ENCODE measurements at regions not wholly inside any gene's neighbourhood (a gene's known extent, or its start where the extent isn't known, plus 50 kb on each side); places are given as distances from the start of the nearest gene placed in this dataset.
"Not testable (repeated sequence)": the region's sequence is repeated elsewhere in the genome, so short reads cannot be mapped to it uniquely, and the experiment has no call there.

GRCh38 chr10:52558090-52558489 is 214.5 kb downstream of the MBL2 start:
- no peak for DNase-seq

DNA sequence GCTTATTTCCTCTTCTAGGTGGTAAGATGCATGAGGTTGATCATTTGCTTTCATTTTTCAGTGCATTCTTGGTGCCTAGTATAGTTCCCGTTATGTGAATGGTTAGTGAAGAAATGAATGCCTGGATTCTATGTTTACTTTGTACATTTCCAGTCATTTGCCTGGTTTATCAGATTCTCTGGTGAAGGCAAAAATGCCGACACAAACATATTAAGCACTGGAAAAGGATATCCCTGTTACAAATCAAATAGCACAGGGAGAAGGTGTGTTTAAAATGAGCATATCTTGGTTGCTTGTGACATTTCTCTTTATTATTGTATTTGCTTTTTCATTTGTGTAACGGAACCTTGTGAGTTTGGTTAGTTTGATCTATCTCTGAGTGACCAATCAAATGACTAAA is 211.3 kb downstream of the MBL2 start:
- DNase-seq, result no peak

DNA sequence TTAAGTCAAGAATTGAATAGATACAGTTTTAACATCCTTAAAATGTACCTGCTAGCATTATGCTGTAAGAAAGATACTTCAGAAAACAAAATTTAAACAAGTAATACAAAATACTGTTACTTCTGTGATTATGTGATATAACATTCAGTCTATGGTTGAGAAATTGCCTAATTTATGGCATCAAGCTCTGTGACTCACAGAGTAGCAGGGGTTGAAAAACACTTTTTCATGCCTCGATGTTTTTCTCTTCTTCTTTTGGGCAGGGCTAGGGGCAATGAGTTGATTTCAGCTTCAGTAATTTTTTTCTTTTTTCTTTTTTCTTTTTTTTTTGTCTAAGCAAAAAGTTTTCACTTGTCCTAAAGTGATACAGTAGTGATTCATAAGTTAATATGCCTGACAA is 209.2 kb downstream of the MBL2 start:
- no peak for DNase-seq

DNA sequence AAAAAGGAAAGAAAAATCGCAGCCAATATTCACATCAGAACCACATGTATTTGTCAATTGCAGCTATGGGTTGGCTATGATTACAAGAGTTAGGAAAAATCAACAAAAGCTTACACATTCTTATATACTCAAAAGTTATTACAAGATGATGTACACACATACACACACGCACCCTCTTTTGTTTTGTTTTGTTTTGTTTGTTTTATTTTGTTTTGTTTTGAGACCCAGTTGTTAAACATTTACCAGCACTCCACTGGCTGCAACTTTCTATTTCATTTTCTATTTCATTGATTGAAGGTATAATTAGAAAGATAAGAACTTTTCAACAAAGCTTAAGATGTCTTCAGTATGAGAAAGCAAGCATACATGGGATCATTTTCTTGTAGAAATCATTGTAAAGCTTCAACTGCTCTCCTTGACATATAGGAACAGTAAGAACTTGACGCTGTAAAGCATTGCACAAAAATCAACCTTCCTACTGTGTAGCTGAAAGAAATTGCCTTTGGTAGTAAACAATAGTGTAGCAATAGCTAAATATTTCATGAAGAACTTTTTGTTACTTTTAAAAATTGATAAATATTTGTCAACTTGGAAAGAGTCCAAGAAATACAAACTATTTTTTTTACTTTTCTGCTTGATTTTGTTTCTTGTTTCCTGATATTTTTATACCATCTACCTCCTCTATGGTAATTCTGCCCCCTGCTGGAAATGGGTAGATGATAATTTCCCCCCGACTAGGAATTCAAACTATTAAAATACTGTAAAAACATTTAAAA is 205.9 kb downstream of the MBL2 start:
- no peak for DNase-seq

GRCh38 chr10:52567247-52567580 is 205.4 kb downstream of the MBL2 start:
- DNase-seq, result no peak

DNA sequence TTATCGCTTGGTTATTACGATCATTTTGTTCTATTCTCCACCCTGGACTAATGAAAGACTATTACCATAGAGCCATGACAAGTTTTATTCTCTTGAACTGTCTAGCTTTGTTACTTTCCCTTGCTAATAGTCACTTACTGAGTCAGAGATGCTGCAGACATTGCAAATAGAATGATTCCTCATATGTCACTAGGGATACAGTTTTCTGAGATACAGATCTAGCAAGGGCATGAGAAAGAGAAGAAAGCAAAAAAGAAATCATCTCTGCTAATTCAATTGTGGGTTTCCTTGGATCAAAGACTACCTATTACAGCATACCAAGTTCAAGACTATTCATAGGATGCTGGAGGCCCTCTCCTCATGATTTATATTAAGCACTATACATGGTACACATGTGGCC is 204.3 kb downstream of the MBL2 start:
- DNase-seq, result no peak

DNA sequence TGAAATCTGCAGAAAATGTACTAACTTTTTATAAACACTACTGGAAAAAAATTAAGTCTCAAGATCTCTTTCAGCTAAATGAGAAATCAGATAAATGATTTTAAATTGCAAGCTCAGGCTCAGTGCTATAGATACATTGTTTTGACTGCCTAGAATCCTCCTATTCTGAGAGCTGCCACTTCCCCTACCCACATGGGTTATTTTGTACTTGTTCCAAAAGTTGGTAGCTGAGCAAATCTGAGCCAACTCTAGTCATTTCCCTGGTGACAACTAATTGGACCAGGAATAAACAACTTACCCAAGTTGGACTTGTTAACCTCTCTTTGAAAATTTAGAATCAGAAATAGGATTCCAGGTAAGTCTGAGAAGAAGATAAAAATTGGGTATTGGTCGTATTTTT is 202.1 kb downstream of the MBL2 start:
- no peak for DNase-seq

- no peak for DNase-seq
Observed at GRCh38 chr10:52571018-52571417, 201.6 kb downstream of the MBL2 start.

GRCh38 chr10:52571516-52572182 is 200.9 kb downstream of the MBL2 start:
- DNase-seq, result no peak

DNA sequence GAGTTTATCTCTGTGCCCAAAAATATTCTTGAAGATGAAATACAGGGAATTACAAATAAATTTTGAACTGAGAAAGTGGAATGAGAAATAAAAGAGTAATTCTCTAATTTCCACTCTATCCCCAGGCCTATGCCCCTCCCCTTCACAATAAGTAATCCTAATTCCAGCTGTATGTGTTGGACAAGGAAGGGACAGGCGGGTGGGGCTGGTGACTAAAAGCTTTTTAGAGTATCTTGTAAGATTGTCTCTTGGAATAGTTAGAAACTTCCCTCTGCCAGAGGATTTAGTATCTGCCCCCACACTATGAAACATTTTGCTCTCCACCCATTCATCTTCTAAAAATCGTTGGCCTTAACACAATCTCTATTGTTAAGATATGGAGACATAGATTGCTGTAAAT is 199.2 kb downstream of the MBL2 start:
- no peak for DNase-seq

DNA sequence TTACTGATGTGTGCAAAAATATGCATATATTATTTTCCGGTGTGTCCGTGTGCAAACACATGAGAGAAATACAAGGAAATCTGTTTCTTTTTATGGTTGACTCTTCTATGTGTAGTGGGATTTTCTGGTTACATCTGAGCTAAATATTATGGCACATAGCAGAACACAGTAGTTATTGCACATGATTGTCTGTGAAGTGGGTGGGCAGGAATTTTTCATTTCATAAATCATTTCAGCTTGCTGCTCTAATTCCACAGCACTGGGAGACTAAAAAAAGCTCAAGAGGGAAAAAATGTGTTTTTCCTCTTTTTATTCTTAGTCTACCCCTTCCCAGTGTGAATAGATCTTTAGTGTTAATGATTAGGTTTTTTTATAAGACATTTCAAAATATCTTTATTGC is 197.9 kb downstream of the MBL2 start:
- no peak for DNase-seq

- DNase-seq, result no peak
Observed at GRCh38 chr10:52577047-52577446, 195.5 kb downstream of the MBL2 start.

GRCh38 chr10:52578871-52579405 is 193.6 kb downstream of the MBL2 start:
- no peak for DNase-seq

DNA sequence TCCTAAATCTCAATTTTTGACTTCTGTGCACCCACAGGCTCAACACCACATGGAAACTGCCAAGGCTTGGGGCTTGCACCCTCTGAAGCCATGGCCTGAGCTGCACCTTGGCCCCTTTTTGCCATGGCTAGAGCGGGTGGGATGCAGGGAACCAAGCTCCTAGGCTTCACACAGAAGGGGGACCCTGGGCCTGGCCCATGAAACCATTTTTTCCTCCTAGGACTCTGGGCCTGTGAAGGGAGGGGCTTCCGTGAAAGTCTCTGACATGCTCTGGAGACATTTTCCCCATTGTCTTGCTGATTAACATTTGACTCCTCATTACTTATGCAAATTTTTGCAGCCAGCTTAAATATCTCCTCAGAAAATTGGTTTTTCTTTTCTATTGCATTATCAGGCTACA is 190.9 kb downstream of the MBL2 start:
- not testable (repeated sequence) for DNase-seq

DNA sequence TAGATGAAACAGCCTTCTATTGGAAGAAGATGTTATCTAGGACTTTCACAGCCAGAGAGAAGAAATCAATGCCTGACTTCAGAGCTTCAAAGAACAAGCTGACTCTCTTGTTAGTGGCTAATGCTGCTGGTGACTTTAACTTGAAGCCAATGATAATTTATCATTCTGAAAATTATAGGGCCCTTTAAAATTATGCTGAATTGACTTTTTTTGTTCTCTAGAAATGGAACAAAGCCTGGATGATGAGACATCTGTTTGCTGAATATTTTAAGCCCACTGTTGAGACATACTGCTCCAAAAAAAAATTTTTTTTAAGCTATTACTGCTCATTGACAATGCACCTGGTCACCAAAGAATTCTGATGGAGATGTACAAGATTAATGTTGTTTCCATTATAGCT is 189.2 kb downstream of the MBL2 start:
- no peak for DNase-seq

DNA sequence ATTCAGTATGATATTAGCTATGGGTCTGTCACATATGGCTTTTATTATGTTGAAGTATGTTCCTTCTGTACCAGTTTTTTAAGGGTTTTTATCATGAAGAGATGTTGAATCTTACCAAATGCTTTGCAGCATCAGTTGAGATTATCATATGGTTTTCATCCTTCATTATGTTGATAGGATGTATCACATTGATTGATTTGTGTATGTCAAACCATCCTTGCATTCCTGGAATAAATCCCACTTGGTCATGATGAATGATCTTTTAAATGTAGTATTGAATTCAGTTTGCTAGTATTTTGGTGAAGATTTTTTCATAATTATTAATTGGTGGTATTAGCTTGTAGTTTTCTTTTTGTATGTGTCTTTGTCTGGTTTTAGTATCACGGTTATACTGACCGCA is 185.9 kb downstream of the MBL2 start:
- DNase-seq, result no peak

DNA sequence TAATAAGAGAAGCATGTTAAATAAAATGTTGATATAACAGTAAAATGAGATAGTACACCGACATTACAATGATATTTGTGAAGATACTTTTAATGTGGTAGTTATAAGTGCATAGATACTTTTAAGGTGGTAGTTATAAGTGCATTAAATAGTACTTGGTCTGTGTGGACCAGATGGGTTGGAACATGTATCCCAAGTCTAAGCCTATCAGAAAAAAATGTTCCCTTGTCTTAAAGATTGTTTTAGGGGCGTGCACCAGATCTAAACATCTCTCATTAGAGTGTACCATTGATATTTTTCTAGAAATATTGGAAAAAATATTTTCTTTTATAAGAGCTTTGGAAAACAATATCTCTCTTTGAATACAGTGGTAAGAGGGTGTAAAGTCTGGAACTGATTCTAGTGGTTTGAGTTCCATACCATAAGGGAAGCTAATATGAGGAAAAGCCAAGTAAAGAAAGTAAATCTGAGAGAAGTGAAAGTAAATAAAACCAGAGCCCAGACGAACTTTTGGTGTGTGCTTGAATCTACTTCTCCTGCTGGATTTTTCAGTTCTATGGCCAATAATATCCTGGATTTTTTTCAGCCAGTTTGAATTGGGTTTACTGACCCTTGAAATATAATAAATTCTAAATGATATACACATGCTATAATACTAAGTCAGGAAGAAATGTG is 175.3 kb downstream of the MBL2 start:
- DNase-seq, result no peak

DNA sequence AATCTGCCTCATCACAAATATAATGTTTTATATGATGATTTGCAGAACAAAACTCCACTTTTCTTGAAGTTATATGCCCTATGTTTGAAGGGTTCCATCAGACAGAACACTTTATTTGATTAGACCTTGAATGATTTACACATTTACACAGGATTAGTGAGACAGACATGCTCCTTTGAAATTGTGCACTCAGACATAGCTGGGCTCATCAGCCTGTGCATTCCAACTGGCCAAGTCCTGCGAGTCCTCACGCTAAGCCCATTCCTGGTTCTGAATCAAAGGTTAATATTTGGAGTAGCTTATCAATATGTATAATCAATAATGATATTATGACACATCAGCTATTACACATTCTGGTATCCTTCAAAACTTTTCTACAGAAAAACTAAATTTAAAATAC is 173.6 kb downstream of the MBL2 start:
- DNase-seq, result no peak

- no peak for DNase-seq
Observed at GRCh38 chr10:52599551-52600200, 172.9 kb downstream of the MBL2 start.

- DNase-seq, result not testable (repeated sequence)
Observed at GRCh38 chr10:52604131-52604530, 168.5 kb downstream of the MBL2 start.

GRCh38 chr10:52609071-52609470 is 163.5 kb downstream of the MBL2 start:
- no peak for DNase-seq

DNA sequence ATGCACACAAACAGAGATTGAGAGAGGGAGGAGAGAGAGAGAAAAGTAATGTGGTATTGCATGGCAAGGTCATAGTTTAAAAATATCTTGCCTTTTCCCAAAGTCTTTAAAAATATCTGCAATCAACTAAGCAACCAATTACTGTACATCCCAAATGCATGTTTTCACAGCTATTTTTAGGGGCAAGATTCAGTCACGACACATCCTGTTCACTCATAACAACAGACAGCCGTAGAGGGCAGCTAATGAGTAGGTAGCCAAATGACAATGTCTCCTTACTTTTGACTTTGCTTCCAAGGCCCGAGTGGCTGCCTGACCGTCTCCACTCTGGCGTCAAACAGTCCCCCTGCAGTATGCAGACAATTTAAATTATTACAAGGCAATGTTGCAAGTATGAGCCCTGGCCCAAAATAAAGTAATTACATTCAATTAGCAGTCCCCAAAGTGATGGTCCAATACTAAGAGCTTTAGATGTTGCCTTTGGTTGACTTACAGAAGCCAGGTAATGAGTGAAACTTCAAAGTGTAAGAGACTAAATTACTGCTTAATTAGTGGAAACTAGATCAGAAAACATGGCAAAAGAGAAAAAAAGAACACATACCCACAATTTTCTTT is 162.9 kb downstream of the MBL2 start:
- DNase-seq, result no peak

GRCh38 chr10:52615331-52615730 is 157.3 kb downstream of the MBL2 start:
- no peak for DNase-seq
